ENCODE measurements at regions not wholly inside any gene's neighbourhood (a gene's known extent, or its start where the extent isn't known, plus 50 kb on each side); places are given as distances from the start of the nearest gene placed in this dataset.
"Not testable (repeated sequence)": the region's sequence is repeated elsewhere in the genome, so short reads cannot be mapped to it uniquely, and the experiment has no call there.

DNA sequence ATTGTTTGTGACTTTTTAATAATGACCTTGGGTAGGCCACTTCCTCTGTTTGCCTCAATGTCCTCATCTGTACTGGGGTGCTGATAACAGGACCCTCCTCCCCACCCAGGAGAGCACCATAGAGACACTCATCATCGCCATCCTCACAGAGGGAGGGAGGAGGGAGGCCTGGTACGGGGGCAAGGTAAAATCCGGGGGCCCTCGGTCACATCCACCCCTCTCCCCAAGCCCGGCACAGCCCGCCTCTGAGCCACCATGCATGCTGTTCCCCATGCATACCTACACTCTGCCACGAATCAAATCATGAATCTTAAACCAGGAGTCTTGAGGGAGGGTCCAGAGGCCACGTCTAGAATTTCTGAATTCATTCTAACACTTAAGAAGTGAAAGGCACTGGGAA, 74.9 kb upstream of the IQSEC1 start:
- DNase-seq, result no peak

DNA sequence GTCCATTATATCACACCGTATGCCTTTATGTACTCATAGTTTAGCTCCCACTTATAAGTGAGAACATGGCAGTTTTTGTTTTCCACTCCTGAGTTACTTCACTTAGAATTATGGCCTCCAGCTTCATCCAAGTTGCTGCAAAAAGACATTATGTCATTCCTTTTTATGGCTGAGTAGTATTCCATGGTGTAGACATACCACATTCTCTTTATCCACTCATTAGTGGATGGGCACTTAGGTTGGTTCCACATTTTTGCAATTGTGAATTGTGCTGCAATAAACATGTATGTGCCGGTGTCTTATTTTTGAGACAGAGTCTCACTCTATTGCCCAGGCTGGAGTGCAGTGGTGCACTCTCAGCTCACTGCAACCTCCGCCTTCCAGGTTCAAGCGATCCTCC, 74.1 kb upstream of the IQSEC1 start:
- no peak for DNase-seq

DNA sequence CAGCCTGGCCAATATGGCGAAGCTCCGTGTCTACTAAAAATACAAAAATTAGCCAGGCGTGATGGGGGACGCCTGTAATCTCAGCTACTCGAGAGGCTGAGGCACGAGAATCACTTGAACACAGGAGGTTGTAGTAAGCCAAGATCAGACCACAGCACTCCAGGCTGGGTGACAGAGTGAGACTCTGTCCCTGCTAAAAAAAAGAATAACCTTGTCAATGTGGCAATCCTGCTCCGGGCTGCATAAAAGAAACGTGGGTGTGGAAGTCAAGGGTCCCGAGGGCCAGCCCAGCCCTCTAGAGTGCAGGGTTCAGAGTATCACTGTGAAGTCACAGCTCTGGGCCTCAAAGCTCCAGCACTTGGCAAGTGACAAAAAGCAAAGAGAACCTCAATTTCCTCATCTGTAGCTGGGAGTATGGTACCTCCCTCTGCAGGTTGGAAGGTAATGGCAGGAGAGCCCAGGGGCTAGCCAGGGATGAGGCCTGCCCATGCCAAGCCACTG, 73.5 kb upstream of the IQSEC1 start:
- no peak for DNase-seq

DNA sequence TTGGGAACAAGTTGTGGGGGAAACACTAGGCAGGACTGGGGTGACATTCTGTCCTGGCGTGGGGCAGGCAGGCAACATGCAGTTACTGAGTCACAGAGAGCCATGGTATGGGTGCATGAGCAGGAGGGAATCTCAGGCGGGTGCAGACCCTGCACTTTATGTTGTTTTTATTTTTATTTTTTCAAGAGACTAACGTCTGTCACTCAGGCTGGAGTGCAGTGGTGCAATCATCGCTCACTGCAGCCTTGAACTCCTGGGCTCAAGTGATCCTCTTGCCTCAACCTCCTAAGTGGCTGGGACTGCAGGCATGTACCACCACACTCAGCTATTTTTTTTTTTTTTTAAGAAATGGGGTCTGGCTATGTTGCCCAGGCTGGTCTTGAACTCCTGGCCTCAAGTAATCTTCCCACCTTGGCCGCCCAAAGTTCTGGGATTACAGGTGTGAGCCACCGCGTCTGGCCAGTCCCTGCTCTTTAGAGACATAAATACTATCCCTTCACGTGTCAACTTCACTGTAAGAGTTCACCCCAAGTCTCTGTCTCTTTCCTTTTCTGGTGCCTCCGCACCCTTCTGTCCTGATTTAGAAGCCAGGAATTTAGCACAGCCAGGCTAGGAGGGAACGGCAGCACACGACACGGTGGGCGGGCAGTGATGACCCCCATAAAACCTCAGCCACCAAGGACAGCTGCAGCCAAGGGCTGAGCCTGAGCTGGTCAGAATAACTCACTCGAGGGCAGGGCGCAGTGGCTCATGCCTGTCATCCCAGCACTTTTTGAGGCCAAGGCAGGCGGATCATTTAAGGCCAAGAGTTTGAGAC, 72.8 kb upstream of the IQSEC1 start:
- no peak for DNase-seq

DNA sequence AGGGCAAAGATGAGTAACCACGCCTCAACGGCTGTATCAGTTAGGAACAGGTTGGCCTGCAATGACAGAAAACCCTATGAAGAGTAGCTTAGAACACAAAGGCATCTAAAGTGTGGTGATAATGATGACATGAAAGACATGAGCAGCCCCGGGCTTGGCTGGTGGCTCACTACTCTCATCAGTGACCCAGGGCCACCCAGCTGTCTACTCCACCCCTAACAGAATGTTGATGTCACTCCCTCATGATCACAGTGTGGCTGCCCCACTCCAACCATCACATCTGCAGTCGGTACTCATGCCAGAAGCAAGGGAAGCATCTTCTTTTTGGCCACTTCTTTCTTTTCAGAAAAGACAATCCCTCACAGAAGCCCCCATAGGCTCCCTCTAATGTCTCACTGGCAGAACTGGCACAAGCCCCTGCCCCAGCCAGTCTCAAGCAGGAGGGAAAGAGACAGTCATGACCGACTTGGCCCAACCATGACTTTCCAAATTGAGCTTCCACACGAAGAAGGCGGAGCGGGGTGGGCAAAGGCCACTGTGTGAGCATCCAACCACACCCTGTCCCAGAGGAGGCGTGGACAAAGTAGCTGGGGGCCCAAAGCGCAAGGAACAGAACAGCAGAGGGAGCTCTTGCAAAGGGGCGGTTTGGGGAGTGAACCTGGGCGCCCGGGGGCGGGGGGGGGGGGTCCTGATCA, 72.0 kb upstream of the IQSEC1 start:
- DNase-seq, result no peak

DNA sequence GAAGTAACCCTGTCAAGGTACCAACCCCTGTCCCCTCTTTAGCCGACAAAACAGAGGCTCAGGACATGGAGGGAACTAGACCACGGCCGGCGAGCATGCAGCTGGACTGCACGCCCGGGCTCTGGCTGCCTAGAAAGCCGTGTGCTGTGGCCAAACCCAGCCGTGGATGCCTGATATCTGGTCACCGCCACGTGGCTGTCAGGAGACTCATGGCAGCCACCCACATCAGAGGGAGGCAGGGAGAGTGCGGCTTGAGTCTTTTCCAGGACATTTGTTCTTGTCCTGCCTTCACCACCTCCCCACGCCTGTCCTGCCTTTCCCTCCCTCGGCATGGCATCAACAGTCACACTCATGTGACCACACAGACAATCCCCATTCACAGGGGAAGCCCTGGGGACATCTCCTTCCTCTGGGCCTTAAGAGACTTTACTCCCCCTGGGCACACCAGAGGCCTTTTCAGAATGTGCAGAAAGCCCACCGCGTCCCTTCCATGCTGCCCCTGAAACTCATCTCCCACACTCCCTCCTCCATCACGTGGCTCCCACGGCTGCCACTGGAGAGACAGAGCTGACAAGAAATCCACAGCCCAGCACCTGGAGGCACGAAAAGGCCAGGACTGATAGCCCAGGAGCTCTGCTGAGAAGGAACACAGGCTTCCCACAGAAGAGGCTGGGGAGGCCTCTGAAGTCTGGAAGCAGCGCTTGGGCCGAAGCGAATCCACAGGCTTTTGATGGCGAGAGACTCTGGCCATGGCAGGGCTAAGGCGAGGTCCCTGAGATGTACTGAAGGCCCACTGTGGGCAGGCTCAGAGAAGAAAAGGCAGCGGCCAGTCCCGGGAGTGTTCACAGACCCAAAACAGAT, 71.2 kb upstream of the IQSEC1 start:
- no peak for DNase-seq

DNA sequence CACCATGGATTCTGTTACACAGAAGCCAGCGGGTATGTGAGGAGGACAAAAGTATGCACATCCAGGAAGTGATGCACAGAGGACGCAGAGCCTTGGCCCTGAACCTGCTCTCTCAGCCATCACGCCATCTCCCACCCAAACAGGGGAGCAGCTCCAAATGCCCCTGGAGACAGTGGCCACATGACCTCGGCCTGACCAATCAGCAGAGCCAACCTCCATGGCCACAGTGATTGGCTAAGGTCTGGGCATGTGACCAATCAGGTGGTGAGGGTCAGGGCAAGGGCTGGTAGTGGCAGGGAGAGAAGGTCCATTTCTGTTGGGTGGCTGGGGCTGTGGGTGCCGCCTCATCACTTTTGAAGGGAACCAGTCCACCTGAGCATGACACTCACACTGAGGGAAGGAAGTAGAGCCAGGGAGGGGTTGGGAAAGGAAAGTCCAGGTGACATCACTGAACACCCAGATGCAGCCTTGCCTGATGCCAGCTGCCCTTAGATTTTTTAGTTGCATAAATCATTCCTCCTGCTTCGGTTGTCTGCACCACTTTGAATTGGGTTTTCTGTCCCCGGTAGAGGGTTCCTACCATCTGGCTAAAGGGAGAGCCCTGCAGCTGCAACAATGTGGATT, 70.3 kb upstream of the IQSEC1 start:
- DNase-seq, result no peak

DNA sequence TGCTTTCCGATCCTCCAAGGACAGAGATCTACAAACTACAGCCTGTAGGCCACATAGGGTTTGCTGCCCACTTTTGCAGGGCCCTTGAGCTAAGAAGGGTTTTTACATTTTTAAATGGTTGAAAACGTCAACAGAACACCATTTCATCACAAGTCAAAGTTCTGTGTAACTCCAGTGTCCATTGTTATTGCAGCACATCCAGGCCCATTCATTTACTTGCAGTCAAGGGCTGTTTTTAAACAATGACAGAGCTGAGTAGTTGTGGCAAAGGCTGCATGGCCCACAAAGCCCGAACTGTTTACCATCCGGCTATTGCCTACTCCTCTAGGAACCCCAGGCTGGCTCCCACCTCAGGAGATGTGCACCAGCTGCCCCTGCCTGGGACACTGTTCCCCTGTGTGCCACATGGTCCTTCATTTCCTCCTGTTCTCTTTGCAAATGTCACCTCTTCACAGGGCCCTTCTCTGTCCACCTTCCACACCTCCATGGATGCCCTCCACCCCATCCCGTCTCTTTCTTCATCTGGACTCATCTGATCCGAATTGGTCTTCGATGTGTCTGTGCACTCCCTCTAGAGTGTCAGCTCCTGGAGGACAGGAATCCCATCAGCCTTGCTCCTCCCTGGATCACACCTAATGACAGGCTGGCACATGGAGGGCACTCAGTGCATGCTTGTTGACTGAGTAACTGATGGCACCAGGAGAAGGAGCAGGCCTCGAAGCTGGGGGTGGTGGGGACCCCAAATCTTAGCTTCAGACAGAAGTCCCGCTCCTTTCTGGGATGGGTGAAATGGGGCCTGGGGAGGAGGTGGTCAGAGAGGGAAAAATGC, 69.5 kb upstream of the IQSEC1 start:
- no peak for DNase-seq

DNA sequence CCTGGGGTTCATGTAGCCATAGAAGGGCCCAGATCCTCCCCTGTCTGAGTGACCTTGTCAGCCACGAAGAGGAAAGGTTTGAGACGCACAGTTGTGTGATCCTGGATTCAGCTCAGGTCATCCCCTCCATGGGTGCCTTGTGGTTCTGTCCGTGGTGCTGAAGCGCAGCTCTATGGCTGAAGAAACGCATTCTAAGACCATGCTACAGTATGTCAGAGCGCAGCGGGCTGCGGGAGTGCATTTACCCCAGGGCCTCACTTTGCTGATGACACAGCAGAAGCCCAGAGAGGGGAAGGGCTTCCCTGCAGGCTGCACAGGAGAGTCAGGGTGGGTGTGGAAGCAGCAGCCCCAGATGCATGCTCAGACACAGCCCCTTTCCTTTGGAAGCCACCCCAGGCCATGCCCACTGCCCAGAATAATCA, 68.8 kb upstream of the IQSEC1 start:
- DNase-seq, result no peak

DNA sequence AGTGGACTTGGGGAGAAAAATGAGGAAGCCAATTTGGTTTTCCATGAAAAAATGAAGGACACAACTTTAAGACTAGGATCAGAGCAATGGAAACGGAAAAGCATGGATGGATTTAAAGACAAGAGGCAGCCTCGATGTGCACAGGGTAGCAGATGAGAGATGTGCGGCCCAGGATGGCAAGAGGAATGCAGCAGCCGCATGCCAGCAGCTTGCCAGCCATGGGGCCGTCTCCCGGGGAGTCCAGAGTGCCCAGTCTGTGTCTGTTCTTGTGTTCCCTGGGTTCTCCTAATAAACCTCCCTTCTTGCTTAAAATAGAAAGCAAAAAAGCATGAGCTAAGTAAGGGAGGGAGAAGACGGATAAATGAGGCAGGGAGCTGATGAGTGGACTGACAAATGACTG, 68.0 kb upstream of the IQSEC1 start:
- DNase-seq, result no peak

DNA sequence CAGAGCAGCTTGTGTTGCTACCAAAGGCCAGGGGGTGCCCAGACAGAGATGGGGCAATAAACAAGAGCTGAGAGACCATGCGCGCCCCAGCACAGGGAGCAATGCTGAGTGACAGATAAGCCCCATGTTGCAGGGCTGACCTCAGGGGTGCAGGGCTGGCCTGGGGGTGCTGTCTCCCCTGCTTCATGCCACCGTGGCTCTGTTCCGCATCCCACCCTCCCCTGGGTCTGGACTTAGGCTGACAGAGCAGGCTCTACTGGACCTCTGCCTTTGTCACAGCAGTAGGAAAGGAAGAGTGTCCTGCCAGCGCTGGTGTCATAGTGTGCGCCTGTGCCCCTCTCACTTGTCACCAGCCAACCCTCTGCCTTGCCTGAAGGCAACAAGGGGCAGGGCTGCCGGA, 67.4 kb upstream of the IQSEC1 start:
- DNase-seq, result no peak

DNA sequence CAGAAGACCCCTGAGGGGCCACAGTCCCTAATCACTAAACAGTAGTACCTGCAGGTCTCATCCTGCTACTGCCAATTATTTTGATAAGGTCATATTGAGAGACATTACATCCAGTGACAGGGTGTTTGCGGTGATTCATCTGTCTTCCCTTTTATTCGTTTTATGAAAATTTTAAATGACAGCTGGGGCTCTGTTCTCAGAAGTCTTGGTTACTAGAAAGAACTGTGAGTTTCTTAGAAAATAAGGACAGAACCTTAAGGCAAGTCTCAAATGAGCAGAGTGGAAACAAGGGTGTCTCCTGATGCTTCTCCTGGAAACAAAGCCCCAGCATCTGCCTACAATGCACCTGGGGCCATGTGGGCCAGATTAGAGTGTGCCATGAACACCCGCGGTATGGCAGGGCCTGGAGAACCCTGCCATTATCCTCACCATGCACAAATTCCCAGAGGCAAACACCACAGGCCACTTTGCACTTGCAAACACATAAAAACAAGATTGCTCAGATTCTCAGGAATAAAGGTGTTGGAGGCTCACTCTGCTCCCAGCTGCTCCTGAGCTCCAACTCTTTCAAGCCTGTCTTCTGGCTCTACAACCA, 66.3 kb upstream of the IQSEC1 start:
- no peak for DNase-seq

DNA sequence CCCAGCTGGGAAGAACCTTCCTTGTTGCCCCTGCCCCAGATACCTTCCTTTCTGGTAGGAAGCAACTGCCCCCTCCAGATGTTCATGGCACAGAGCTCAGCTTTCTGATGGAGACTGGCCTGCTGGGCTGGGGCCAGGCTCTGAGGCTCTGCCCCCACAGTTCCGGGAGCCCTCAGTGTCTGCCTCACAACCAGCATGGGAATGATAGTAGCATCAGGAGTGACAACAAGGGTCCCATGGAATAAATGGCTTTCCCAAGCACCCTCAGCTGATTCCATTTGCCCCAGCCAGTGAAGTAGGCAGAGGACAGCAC, 65.6 kb upstream of the IQSEC1 start:
- no peak for DNase-seq

DNA sequence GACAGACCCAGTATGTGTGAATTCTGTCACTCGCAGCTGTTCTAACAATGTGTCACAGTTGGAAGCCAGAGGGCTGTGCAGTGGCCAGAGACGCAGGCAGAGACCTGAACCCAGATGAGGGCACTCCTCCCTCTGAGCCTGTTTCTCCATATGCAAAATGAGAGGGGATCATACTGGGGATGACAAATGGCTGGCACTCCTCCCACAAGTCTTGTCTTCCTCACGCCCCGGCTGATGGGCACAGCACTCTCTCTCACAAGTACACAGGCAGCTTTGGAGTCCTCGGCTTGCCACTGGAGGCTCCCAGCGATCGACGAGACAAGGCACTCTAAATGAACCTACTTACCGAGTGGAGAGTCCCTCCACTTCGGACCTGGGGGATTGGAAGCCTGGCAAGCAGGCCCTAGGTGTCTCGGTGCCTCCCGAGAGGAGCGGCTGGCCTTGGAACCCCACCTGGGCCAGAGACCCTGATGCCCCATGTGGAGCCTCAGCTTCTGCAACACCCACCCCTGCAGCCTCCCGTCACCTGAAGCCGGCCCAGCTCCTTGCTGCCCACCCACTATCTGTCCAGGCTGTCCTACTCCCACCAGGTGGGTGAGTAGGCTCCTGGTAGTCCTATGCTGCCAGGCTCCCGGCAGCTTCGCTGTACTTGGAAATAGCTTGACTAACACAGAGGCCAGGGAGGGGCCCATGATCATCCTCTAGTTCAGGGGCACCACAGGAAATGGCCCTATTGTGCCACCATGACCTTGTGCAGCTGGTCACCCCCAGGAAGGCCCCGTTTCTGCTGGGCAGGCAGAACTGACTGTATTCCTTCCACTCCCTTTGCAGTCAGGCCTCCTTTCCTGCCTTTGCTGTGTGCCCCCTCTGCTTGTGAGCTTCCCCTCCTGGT, 65.0 kb upstream of the IQSEC1 start:
- no peak for DNase-seq

DNA sequence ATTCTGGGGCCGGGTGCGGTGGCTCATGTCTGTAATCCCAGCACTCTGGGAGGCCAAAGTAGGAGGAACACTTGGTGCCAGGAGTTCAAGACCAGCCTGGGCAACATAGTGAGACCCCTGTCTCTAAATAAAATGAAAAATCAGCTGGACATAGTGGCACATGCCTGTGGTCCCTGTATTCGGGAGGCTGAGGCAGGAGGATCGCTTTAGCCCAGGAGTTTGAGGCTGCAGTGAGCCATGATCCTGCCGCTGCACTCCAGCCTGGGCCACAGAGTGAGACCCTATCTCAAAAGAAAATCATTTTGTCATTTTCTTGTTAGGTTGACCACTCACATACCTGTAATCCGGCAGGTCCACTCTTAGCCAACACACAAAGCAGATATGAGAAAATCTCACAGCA, 63.6 kb upstream of the IQSEC1 start:
- DNase-seq, result not testable (repeated sequence)

DNA sequence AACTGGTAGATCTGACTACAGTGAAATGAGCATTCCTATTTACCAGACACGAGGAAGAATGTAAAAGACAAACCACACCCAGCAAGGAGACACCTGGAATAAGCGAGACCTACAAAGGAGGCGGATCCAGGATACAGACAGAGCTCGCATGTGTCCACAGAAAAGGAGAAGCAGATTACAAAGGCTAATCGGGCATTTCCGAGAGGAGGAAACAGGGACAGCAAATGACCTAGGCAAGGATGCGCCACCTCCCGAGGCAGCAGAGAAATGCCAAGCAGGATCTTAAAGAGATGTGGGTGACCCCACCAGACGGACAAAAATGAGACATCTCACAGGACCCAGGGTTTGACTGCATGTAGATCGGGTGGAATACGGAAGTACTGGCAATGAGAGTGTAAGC, 63.2 kb upstream of the IQSEC1 start:
- no peak for DNase-seq

DNA sequence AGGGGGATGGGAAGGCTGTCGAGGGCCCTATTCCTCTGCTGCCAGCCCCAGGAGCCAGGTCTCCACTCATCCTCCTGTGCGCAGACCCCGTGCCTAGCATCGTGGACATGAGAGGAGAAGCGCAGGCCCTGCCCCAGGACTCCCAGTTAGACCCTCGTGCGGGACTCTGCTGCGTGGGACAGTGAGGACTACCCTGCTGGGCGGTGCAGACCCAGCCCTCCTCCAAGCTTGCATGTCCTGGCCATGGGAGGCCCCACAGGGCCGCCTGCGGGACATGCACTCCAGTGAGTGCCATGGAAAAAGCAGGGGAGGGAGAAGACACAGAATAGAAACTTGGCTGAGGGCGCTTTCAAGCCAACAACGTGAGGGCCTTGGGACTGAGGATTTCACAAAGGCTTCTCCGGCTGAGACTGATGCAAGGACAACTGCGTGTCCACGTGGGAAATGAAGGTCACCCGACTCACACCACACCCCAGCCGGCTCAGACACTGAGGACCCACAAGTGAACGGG, 62.6 kb upstream of the IQSEC1 start:
- no peak for DNase-seq

DNA sequence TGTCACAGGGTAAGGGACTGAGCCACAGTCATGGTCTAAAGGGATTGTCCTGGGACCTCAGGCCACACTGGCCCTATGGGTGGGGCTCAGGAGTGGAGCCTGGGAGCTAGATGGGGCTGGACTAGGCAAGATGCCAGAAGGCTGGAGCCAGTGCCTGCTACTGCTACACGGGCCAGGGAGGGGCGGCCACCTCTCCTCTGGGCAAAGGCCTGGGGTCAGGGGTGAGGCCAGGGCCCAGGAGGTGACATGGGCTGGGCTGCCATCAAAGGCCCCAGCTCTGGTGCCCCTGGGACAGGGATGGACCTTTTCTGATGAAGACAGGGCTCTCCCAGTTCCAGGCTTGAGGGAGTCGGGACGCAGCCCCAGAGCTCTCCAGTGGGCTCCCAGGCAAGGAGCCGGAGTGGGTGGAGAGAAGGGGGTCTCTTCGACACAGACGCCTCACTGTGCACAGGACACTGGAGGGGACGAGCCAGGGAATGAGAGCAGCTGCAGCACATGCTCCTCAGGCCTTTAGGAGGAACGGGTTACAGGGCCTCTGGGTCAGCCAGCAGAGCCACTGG, 62.1 kb upstream of the IQSEC1 start:
- DNase-seq, result no peak

DNA sequence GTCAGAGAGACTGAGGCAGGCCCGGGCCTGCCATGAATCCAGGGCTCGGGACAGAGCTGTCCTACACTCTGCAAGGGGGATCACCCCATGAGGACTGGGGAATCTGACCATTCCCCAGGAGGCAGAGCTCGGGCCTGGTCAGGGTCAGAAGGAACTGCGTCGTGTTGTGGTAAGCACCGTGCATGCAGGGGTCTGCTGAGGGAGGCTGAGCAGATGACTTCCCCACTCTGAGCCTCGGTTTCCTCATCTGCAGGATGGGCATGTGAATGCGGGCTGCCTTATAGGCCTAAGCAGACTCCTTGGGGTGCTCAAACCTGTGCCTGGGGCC, 61.6 kb upstream of the IQSEC1 start:
- DNase-seq, result no peak

DNA sequence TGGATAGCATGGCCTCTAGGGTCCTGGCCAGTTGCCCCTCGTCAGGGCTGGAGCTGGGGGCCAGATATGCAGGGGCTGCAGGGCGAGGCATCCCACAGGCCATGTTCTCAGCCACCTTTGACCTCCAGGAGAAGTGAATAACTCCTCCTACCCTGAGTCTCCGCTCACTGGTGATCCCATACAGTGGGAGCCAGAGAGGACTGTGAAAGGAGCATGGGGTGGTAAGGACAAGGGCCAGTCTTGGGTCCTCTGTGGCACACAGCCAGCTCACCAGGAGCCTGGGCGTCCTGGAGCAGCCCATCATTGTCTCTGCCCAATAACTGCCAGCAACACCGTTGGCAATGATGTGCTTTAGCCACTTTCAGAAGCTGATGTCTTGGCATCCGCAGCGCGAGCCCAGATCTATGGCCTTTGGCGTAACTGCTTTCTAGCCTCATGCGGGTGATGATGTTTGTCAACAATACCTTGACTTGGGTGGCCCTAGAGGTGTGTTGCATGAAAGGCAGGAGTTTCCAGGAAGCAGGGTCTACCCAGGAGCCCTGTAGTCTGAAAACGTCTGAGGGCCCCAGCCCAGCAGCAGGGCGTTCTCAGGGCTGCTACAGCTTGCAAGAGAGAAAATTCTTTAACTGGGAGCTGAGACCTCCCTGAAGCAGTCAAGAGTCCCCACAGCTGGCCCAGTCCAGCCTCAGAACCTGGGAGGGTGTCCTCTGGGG, 61.1 kb upstream of the IQSEC1 start:
- no peak for DNase-seq
